Liver (tissue), 3 donors: ENCODE measurements at regions not wholly inside any gene's neighbourhood (a gene's known extent, or its start where the extent isn't known, plus 50 kb on each side); places are given as distances from the start of the nearest gene placed in this dataset.

Experiments
- ATF3 ChIP-seq: IDR thresholded peaks from 2 replicates; pipeline ENCODE4 v1.6.1; 2016; ENCODE audit warnings: antibody characterized with exemption
- CTCF ChIP-seq: fragments of 150-350 bp; IDR thresholded peaks from 2 replicates; pipeline ENCODE4 v1.5.1; 2017; ENCODE audit warnings: improper control_type of control experiment, low read depth, low read length; ENCODE audit not compliant: missing input control
- EGR1 ChIP-seq, 2 donors: IDR thresholded peaks; 2 replicates each; pipeline ENCODE4 v1.6.1; 2016 to 2018; ENCODE audit warnings: antibody characterized with exemption in 2 of 2, low read depth in 2 of 2
- FOXA1 ChIP-seq: IDR thresholded peaks from 2 replicates; pipeline ENCODE4 v1.6.1; 2016; ENCODE audit warnings: antibody characterized with exemption
- HNF4G ChIP-seq: IDR thresholded peaks from 2 replicates; pipeline ENCODE4 v1.6.1; 2016; ENCODE audit warnings: antibody characterized with exemption
- JUND ChIP-seq, 2 donors: IDR thresholded peaks; 2 replicates each; pipeline ENCODE4 v1.6.1; 2016; ENCODE audit warnings: antibody characterized with exemption in 2 of 2
- MAX ChIP-seq: IDR thresholded peaks from 2 replicates; pipeline ENCODE4 v1.6.1; 2016; ENCODE audit warnings: antibody characterized with exemption
- RAD21 ChIP-seq, 2 donors: IDR thresholded peaks; 2 replicates each; pipeline ENCODE4 v1.6.1; 2016; ENCODE audit warnings: antibody characterized with exemption in 2 of 2, mild to moderate bottlenecking in 2 of 2
- REST ChIP-seq: IDR thresholded peaks from 2 replicates; pipeline ENCODE4 v1.6.1; 2016; ENCODE audit warnings: antibody characterized with exemption, mild to moderate bottlenecking
- RXRA ChIP-seq, 2 donors: IDR thresholded peaks; 2 replicates each; pipeline ENCODE4 v1.6.1; 2017 to 2018; ENCODE audit warnings: antibody characterized with exemption in 2 of 2, mild to moderate bottlenecking in 1 of 2
- TAF1 ChIP-seq: conservative IDR thresholded peaks from 2 replicates; pipeline ENCODE4 v1.6.1; 2016; ENCODE audit warnings: antibody characterized with exemption, mild to moderate bottlenecking
- YY1 ChIP-seq: IDR thresholded peaks from 2 replicates; pipeline ENCODE4 v1.6.1; 2016; ENCODE audit warnings: antibody characterized with exemption, mild to moderate bottlenecking
- ZBTB33 ChIP-seq: IDR thresholded peaks from 2 replicates; pipeline ENCODE4 v1.6.1; 2016; ENCODE audit warnings: antibody characterized with exemption
- donor health status: healthy.
- donor health status: healthy.

- TF ChIP-seq CTCF = no peak
- TF ChIP-seq JUND (IDR thresholded peaks at IDR 0.05) = no peak
- no peak for TF ChIP-seq YY1
- no peak for TF ChIP-seq REST
- TF ChIP-seq ATF3 = no peak
- no peak for TF ChIP-seq EGR1 (IDR thresholded peaks at IDR 0.05; ENCODE audit: low read depth in 2 of 2)
- no peak for TF ChIP-seq HNF4G
- TF ChIP-seq TAF1 = no peak
- TF ChIP-seq RXRA (IDR thresholded peaks at IDR 0.05) = no peak
- TF ChIP-seq MAX = no peak
- TF ChIP-seq ZBTB33 = no peak
- no peak for TF ChIP-seq RAD21 (IDR thresholded peaks at IDR 0.05)
- TF ChIP-seq FOXA1 = no peak
These were observed 52.2 kb upstream of the BLTP1 start for GRCh38 chr4:122099896-122100295.
